Activated CD8-positive, alpha-beta T cell treated with anti-CD3 and anti-CD28 coated beads for 36 hours (primary cell): ENCODE measurements at regions not wholly inside any gene's neighbourhood (a gene's known extent, or its start where the extent isn't known, plus 50 kb on each side); places are given as distances from the start of the nearest gene placed in this dataset.

Source experiments
- ATAC-seq: fragments of 200-7000 bp; cut with Tn5 transposase; one replicate; pipeline ENCODE4 v1.10.0; 2021; ENCODE audit warnings: mild to moderate bottlenecking, moderate library complexity
- CTCF ChIA-PET: fragments of 350-600 bp; sonication (Branson Sonifier 250); formaldehyde crosslinking; loops from one replicate; lab custom pipeline; 2021; ENCODE audit warnings: antibody characterized with exemption; lab: Charles Lee
- POLR2A ChIA-PET: fragments of 350-600 bp; sonication (Branson Sonifier 250); formaldehyde crosslinking; loops from one replicate; lab custom pipeline; 2021; ENCODE audit warnings: antibody characterized with exemption; lab: Charles Lee
- DNase-seq: peaks from one replicate; pipeline ENCODE4 v3.0.0-alpha.2; 2020
- H3K27ac Mint-ChIP-seq: one replicate; pipeline ENCODE4 v1.8.0; 2021; ENCODE audit warnings: mild to moderate bottlenecking, mixed read lengths
- H3K27me3 Mint-ChIP-seq: one replicate; pipeline ENCODE4 v1.8.0; 2021; ENCODE audit warnings: mixed read lengths
- H3K36me3 Mint-ChIP-seq: one replicate; pipeline ENCODE4 v1.8.0; 2021; ENCODE audit warnings: low read depth, mixed read lengths
- H3K4me1 Mint-ChIP-seq: one replicate; pipeline ENCODE4 v1.8.0; 2021; ENCODE audit warnings: low read depth, mixed read lengths
- H3K4me3 Mint-ChIP-seq: one replicate; pipeline ENCODE4 v1.8.0; 2021; ENCODE audit warnings: mild to moderate bottlenecking, moderate library complexity, mixed read lengths
- H3K9me3 Mint-ChIP-seq: one replicate; pipeline ENCODE4 v1.8.0; 2021; ENCODE audit warnings: mixed read lengths
- CTCF ChIP-seq: fragments of 200-600 bp; IDR thresholded peaks from one replicate; pipeline ENCODE4 v1.8.0; 2022; ENCODE audit warnings: antibody characterized with exemption, mild to moderate bottlenecking
- intact Hi-C: fragments of 100-400 bp; cut with micrococcal nuclease; formaldehyde crosslinking; loops from one replicate; pipeline ENCODE4 v1.10.0; 2022

GRCh38 chr2:222042666-222043065, 256.1 kb downstream of the PAX3 start:
- Mint-ChIP-seq H3K27ac (no peak overlapping the region), H3K27me3 (no peaks in the 10 kb centered on the region), H3K9me3 (no peaks in the 10 kb centered on the region), H3K4me1 (no peaks in the 10 kb centered on the region), H3K36me3 (no peaks in the 10 kb centered on the region), H3K4me3 (no peak overlapping the region)
- ATAC-seq (no peak), DNase-seq (no peak)
- ChIA-PET CTCF (no interaction called here), POLR2A (no interaction called here)
- intact Hi-C loops = no loop called here
- no peak for TF ChIP-seq CTCF

- Mint-ChIP-seq H3K9me3 (no peaks in the 10 kb centered on the region), H3K4me1 (no peaks in the 10 kb centered on the region), H3K36me3 (no peaks in the 10 kb centered on the region), H3K27ac (no peak overlapping the region), H3K4me3 (no peak overlapping the region), H3K27me3 (no peaks in the 10 kb centered on the region)
- intact Hi-C loops = no loop called here
- TF ChIP-seq CTCF = no peak
- ChIA-PET CTCF (no interaction called here), POLR2A (no interaction called here)
- DNase-seq = no peak
- no peak for ATAC-seq
Measured at GRCh38 chr2:222040333-222040732, 258.5 kb downstream of the PAX3 start.

- Mint-ChIP-seq H3K4me1 (no peaks in the 10 kb centered on the region), H3K4me3 (no peak overlapping the region), H3K9me3 (no peaks in the 10 kb centered on the region), H3K27ac (no peak overlapping the region), H3K27me3 (no peaks in the 10 kb centered on the region), H3K36me3 (no peaks in the 10 kb centered on the region)
- DNase-seq (no peak), ATAC-seq (no peak)
- TF ChIP-seq CTCF = no peak
- POLR2A ChIA-PET = no interaction called here
- CTCF ChIA-PET = no interaction called here
- intact Hi-C loops = no loop called here
Measured at GRCh38 chr2:222039821-222040220, 259.0 kb downstream of the PAX3 start.

- Mint-ChIP-seq H3K4me1 (no peaks in the 10 kb centered on the region), H3K36me3 (no peaks in the 10 kb centered on the region), H3K27me3 (no peaks in the 10 kb centered on the region), H3K9me3 (no peaks in the 10 kb centered on the region), H3K27ac (no peak overlapping the region), H3K4me3 (no peak overlapping the region)
- CTCF ChIA-PET = interaction anchor here (0.8 to 1.4 kb wide), 7 partner anchors 12 to 523 kb away, joined by 3 to 5 read pairs (median 3); no protein-coding TSS in a partner anchor
- ATAC-seq (no peak), DNase-seq (no peak)
- no peak for TF ChIP-seq CTCF
- intact Hi-C loops = no loop called here
- POLR2A ChIA-PET = no interaction called here
Measured at GRCh38 chr2:222038067-222038802, 260.6 kb downstream of the PAX3 start.

GRCh38 chr2:222037211-222037610, 261.6 kb downstream of the PAX3 start:
- Mint-ChIP-seq H3K9me3 (no peaks in the 10 kb centered on the region), H3K27me3 (no peaks in the 10 kb centered on the region), H3K27ac (no peak overlapping the region), H3K4me1 (no peaks in the 10 kb centered on the region), H3K36me3 (no peaks in the 10 kb centered on the region), H3K4me3 (no peak overlapping the region)
- ATAC-seq (no peak), DNase-seq (no peak)
- no peak for TF ChIP-seq CTCF
- CTCF ChIA-PET = no interaction called here
- POLR2A ChIA-PET = no interaction called here
- intact Hi-C loops = no loop called here
